Right lung (tissue), 2 donors: ENCODE measurements at regions not wholly inside any gene's neighbourhood (a gene's known extent, or its start where the extent isn't known, plus 50 kb on each side); places are given as distances from the start of the nearest gene placed in this dataset.

Experiments used
- DNase-seq, 2 donors: peaks; one replicate each; pipeline ENCODE4 v3.0.0-alpha.2; 2013

DNA sequence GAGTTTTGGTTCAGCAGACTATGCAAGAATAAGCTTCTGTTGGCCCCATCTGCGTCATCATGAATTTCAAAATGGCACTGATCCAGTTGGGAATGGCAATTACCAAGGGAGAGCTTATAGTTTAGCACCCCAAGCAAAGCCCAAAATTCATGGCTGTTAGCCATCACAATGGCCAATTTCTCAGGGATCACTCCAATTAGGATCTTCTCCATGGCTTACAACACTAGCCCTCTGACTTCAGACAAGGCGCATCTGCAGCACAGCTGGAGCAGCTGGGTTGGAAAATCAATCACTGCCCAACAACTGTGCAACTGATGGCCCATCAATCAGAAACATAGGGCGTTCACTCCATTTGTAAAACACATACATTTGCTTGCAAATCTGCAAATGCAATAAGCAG is 273.6 kb downstream of the SRBD1 start:
- DNase-seq: no peak

DNA sequence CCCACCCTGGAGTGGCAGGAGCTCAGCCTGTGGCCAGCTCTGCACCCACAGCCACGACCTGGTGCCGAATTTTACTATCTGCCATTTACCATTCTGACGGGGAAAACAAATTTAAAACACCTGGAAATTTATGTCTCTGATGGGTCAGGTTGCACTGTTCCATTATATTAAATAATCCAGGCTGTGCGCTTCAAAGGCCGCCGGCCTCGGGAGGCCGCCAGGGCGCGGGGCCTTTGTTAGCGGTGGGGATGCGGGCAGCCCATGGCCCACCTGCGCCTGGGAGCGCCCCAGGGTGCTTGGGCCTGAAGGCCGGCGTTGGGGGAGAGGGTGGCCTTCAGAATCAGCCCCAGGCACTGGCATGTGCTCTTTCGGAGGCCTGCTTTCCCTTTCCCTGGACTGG is 276.9 kb downstream of the SRBD1 start:
- DNase-seq: no peak

DNA sequence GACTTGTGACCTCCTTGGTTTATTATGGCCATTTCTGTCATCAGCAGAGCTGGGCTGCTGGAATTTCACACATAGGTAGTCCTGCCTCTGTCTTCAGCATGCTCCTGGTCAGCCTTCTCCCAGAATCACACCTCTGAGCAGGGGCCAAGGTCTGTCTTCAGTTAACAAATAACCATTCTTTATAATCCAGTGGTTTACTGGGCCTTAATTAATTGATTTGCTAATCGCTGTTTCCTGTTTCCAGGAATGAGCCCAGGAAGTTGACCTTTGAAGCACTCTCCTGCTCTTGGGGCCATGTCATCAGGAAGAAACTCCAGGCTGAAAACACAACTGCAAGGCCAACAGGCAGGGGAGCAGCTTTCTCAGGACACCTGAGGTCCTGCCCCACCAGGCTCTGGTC is 278.5 kb downstream of the SRBD1 start:
- no peak for DNase-seq

DNA sequence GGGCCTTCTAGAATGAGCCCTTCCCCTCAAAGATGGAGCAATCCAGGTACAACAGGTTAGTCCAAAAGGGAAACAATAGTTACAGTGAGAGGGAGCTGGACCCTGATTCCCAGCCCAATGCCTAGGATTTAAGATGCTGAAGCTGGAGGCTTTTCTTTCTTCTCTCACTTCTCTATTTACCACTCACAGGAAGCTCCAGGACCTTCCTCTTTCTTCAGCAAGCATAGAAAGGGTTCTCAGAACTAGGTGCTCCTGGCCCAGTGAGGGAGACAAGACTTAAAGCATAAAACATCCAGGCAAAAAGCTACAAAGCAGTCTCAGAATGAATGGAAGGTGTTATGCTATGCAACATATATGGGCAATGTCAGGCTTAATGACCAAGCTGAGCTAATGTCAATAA is 279.0 kb downstream of the SRBD1 start:
- no peak for DNase-seq

DNA sequence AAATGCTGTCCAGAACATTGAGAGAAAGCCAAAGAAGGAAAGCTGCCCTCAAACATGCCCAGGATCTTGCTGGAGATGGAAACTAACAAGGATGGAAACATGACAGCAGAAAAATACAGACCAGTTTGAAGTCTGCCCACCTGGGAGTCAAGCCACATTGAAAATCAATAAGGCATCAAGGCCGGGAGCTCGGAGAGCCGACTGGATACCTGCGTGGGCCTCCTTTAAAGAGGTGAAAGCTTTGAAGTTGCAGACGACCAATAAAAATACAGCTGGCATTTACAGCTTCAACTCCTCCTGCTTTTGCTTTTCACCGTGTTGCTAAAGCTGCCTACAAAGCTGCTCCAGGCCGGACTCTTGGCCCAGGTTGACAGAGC is 279.7 kb downstream of the SRBD1 start:
- DNase-seq: no peak

DNA sequence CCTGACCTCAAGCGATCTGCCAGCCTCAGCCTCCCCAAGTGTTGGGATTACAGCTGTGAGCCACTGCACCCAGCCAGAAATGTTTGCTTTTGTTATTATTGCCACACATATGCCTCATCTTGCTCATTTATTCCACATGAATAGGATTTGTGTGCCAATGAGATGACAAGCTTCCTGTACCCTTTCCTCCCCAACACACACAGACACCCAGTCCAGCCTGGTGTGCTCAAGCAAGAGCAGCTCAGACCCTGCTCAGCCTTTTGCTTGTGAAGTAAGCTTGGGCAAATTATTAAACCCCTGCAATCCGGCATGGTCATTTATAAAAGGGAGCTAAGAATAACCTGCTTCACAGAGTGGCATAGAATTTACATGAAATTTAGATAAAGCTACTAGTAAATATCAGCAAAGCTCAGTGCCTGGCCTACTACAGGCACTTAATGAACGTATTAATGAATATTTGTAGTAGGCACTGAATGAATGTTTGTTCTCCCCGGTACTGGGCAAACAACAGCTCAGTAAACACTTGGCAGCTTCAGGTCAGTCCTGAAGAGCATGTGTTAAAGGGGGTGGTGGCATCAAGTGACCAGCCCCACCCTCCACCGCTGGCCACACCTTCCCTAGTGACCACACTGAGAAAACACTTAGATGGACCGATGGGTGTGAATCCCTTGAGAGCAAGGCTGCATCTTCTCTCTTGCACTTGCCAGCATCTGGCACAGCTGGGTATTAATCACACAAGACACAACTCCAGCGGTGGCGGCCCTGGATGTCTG is 280.2 kb downstream of the SRBD1 start:
- no peak for DNase-seq

DNA sequence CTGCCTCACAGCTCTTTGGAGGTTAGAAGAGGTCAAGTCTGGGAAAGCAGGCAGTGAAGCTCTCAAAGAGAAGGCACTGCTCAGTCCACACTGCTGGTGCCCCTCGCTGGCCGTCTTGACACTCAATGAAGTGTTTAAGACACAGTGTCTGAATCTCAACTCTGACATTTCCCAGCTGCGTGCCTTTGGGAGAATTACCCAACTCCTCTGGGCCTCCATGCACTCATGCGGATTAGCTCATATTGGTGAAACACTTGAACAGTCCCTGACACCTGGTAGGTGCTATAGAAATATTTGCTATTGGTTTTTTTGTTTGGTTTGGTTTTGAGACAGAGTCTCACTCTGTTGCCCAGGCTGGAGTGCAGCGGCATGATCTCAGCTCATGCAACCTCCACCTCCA is 281.0 kb downstream of the SRBD1 start:
- peak; percentile 45 to 55 for DNase-seq

DNA sequence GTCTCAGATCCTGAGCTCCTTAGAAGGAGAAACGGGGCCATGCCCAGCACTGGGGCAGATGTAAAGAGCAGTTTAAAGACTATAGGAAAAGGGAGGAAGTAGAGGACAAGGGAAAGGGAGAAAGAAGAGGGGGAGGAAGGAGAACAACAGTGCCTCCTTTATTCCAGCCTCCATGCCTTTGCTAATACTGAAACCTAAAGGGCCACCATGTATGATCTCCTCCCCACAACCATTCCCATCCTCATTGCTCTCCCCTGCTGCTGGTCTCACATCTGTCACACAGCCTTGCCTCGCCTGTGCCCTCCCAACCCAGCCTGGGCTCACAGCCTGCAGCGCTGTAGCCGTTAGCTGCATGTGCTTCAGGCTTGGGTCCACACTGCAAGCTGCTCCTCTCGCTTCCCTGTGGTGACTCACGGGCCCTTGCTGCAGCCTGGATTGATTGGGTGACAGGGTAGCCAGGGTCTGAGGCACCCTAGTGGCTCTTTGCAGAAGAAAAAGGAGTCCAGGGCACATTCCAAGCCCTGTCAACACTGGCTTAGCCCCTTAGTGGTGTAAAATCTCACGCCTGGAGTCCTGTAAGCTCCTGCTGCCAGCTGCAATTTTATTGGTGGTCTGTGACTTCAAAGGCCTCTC is 281.9 kb downstream of the SRBD1 start:
- no peak for DNase-seq

DNA sequence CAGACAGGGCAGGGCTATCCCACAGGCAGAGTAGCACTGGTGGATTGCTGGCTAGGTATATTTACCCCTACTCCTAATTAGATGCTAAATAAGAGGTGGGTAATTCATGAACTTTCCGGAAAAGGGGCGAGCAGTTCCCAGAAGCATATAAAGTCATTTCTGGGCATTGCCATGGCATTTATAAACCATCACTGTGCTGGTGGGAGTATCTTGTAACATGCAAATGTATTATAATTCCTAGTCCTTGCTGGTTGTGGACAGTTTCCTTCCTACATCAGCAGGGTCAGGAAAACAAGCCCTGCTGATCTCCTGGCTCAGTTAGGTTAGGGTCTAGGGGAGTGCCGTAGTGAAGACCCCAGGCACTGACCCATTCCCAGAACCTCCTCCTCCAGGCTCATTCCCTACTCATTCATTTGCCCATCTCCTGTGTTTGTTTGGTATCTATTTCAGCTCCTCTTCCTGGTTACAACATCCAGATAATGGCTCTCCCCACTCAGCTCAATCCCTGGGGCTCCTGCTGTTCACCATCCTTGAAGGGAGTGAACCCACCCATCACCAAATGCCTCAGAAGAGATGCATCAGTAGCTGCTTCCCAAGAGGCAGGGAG is 282.7 kb downstream of the SRBD1 start:
- DNase-seq: no peak

DNA sequence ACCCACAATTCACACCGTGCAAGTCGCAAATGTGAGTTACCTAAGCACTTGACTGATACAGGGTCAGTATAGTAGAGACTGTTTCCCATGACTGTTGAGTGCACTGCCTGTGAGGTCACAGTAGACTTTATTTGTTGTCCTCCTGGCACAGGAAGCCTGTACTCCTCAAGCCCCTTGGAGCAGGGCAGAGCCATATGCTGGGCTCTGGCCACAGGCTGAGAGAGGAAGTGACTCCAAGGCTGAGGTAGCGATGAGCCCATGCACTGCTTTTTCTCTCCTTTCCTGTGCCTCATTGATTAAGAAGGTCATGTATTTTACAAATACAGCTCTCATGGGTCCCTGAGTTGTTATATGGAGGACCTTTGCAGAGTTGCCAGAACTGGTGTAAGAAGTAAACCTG is 287.7 kb downstream of the SRBD1 start:
- DNase-seq: no peak

DNA sequence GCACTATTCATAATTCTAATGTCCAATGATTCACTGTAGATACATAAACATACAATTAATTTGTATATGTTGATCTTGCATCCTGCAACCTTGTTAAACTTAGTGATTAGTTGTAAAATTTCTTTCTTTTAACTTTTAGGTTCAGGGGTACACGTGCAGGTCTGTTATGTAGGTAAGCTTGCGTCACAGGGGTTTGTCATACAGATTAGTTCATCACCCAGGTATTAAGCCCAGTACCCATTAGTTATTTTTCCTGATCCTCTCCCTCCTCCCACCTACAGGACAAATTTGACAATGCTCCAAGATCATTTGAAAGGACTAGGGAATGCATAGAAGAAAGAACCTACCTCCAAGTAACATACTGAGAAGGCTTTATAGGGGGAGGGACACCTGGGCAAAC is 290.1 kb downstream of the SRBD1 start:
- no peak for DNase-seq

DNA sequence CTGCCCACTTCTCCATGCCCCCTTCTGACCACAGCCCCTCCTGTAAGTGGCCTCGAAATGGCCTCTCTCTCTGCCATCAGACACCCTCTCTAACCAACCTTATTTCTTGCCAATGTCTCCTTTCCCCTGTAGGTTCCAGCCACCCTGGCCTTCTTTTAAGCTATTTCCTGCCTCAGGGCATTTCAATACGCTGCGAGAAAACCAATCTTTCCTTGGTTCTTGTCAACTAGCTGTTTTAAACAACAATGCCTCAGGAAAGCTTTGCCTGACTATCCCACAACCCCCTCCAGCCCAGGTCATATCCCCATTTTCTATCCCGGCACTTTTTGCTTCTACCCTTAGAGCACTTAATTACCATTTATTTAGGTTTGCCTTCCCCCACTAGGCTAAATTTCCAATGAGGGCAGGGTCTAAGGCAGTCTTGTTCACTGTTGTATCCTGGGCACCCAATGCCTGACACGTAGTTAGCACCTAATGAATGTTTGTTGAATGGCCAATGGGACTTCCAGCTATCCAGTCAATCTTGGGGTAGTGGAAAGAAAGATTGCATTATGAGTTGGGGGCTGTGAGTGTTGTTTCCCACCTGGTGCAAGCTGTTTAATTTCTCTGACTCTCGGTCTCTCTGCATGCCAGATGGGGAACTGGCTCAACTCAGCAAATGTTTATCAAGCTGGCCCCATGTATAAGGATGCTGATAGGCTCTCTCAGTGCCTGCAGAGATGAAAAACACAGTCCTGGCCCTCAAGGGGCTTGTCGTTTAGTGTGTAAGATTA is 291.2 kb downstream of the SRBD1 start:
- no peak for DNase-seq

DNA sequence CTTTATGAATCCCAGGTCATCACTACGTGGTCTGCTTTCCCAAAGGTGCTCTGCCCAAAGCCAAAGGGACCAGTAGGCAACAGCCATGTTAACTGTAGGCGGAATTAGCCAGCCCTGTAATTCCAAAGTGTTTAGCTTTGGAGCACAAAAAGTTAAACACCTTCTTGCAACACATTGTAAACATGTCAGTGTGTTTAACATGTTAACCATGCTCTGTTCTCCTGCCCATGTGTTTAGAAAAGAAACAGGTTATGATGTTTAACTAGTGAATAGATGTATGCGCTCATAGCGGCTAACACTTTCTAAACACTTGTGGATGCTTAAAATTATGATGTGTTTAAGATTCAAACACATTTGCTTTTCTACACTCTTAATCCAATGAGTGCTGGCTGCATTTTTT is 292.4 kb downstream of the SRBD1 start:
- no peak for DNase-seq

DNA sequence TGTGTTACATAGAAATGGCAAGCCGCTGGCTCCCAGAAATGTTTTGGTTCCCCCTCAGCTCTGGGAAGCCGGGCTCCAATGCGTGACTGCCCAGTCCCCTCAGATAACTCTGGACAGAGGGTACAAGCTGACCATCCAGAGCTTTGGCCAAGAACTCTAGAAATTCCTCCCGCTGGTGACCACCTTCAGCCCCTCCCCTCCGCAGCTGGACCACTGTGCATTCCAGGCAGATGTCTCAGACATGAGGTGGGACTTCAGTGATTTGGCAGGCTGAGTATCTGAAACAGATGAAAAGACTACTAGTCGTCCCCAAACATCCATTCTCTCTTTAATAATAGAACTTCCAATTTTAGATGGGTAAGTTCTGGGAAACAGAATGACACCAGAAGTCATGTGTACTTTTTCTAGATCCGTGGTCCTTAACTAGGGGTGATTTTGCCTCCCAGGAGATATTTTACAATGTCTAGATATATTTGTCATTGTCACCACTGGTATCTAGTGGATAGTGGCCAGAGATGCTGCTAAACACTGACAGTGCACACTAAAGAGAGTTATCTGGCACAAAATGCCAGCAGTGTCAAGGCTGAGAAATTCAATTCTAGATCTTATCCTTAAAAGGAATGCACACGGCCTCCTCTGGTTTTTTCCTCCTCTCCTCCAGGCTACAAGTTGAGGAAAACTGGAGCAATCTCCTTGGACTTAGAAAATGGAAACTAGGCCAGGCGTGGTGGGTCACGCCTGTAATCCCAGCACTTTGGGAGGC is 294.3 kb downstream of the SRBD1 start:
- DNase-seq: no peak

DNA sequence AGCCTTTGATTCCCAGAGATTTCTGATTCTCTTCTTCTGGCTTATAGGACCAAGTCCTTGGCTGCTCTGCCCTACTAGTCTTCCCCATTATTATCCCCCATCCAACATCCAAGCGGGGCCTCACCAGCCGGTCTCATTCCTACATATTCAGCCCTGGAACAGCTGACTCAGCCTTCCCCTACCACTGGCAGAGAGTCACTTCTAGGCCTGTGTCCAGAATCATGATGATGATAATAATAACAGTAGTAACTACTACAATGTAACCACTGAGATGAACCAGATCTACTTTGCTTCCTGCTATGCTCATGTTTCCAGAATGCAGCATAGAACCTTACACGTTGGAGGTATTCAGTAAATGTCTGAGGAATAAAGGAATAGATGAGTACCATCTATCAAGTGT is 295.2 kb downstream of the SRBD1 start:
- peak; percentile 61 to 63 for DNase-seq

DNA sequence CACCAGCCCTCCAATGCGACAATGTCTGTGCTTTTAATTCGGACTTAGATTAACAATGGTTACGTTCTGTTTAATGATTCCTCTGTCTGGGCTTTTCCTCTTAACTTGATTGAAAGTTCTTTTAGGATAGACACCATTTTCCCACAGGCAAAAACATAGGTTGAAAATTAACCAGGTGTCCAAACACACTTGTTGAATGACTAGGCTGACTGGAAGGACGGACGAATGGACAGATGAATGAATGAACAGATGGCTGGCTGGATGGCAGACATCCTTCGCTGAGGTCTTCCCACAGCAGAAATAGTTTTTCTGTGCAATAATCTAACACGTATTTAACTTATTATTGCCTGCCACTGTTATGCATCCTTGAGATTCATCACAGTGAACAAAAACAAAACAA is 298.8 kb downstream of the SRBD1 start:
- no peak for DNase-seq

DNA sequence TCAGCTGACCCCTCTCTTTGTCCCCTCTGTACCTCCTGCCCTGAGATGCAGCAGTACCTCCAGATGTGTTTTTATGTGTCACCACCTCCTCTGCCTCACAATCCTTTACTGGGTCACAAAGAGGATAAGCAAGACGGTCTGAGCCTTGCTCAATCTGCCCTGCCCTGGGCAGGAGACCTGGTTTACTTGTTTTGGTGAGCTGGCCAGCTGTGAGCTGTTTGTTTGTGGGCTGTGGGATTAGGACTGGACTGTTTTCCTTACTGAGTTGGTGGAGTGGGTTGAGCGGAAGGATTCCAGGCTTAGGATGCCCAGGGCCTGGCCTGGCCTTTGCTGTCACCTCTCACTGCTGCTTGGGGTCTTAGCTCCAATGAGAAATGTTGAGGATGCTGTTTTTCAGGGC is 299.5 kb downstream of the SRBD1 start:
- DNase-seq: no peak

DNA sequence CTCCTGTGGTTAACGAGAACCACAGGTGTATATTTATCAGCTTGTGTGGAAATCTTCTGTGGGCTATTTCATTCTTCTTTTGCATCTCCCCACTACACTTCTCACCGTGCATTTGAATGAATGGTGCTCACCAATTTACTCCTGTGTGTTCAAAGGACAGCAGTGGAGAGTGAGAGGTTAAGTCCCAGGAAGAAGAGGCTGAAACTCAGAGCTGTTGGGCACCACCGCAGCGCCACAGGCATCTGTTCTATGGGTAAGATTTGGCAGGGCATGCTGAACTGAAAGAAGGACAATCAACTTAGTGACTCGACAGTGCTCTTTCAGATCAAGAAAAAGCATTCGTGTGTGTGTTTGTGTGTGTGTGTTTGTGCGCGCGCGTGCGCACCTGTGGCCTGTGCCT is 297.9 kb upstream of the SIX2 start:
- no peak for DNase-seq

DNA sequence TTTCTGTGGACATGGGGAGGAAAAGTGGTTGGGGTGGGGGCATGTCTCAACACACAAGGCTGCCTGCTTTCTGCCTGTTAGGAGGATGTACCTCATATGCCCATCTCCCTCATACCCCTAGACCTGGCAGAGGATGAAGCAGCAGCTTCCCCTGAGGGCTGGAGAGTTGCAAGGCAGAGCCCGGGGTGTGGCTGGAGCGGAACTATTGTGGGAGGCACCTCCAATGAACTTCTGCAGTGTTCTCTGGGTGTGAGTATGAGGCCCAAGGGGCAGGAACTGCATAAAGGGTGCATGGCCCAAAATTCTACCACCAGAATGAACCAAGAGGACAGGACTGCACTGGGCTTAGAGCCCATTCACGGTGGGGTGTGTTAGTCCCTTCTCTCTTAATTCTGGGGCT is 296.3 kb upstream of the SIX2 start:
- no peak for DNase-seq

DNA sequence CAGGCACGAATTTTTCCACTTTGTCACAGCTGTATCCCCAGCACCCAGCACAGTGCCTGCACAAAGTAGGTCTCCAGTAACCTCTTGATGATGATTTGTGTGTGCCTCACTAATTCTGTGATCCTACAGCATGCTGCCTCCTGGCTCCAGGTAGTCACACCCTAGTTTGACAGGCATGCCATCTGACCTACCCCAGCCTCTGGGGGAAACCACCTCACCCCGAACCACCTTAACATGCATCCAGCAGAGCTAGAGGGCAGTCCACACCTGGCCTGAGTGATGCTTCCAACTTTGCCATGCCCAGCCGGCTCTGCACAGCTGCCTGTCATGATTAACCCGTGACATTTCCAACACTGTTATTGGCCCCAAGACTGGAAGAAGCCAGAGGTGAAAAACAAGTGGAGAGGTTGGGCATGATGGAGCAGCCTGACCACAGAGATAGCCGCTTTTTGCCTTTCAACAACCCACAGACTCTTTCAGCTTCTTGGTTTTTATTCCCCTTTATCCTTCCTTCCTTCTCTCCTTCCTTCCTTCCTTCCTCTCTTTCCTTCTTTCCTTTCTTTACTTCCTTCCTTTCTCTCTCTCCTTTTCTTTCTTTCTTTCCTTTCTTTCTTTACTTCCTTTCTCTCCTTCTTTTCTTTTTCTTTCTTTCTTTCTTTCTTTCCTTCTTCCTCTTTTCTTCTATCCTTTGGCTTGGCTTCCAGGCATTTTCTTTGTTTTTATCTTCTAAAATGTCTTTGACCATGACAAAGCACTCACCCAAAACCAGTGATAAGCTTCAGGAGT is 294.4 kb upstream of the SIX2 start:
- DNase-seq: no peak
